ENCODE measurements at regions not wholly inside any gene's neighbourhood (a gene's known extent, or its start where the extent isn't known, plus 50 kb on each side); places are given as distances from the start of the nearest gene placed in this dataset.

DNA sequence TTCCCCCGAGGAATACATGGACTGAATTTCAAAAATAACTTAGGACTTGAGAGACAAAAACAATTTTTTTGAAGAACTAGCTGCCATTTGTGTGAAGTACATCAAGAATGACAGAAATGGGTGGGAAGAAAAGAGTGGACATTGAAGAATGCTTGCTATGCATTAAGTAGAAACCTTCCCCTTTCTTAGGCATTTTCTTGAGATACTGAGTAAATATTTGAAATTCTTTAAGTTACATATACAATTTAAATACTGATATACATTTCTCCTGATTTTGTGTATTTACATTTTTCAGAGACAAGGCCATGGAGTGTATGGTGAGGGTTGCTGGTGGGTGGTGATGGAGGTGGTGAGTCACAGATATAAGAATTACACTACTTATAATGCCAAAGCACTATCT lies 319.3 kb upstream of the ADAMTSL1 start:
- TF ChIP-seq CTCF (IDR thresholded peaks at IDR 0.05; ENCODE audit: low read depth, low read length, missing control alignments): no peak
- no peak overlapping the region for H3K4me3 ChIP-seq (replicated peaks; ENCODE audit: low read depth, low read length)
- DNase-seq (ENCODE audit: extremely low read depth, low read depth): no peak

- no peak for TF ChIP-seq CTCF (IDR thresholded peaks at IDR 0.05; ENCODE audit: low read depth, low read length, missing control alignments)
These were observed 314.7 kb upstream of the ADAMTSL1 start for GRCh38 chr9:18159254-18159653.

GRCh38 chr9:18163146-18163545 lies 310.8 kb upstream of the ADAMTSL1 start:
- TF ChIP-seq CTCF (IDR thresholded peaks at IDR 0.05; ENCODE audit: low read depth, low read length, missing control alignments): no peak
- H3K4me3 ChIP-seq (replicated peaks; ENCODE audit: low read depth, low read length): no peak overlapping the region
- DNase-seq (ENCODE audit: extremely low read depth, low read depth): no peak

More at GRCh38 chr9:18159254-18159653, 314.7 kb upstream of the ADAMTSL1 start:
- H3K4me3 ChIP-seq (replicated peaks; ENCODE audit: low read depth, low read length): no peak overlapping the region
- no peak for DNase-seq (ENCODE audit: extremely low read depth, low read depth)

- no peak for DNase-seq (ENCODE audit: extremely low read depth, low read depth)
- H3K4me3 ChIP-seq (replicated peaks; ENCODE audit: low read depth, low read length): no peak overlapping the region
- TF ChIP-seq CTCF (IDR thresholded peaks at IDR 0.05; ENCODE audit: low read depth, low read length, missing control alignments): no peak
These were observed 306.2 kb upstream of the ADAMTSL1 start for GRCh38 chr9:18167733-18168132.

DNA sequence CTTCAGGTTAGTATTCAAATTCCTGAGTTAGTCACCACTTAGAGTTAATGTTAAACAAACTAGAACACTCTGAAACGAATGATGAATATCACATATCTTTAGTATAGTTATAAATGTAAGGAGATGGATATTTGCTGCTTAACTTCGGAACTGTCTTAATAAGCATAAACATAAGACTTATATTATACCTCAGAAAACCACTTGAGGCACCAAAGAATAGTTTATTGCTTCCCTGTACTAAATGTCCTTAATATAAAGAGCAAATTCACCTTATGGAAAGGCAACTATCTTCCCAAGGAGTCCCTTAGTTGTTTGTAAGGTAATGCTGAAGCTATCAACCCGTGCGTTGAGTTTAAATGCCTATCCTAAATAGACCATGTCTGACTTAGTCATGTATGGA lies 300.0 kb upstream of the ADAMTSL1 start:
- no peak for TF ChIP-seq CTCF (IDR thresholded peaks at IDR 0.05; ENCODE audit: low read depth, low read length, missing control alignments)
- no peak overlapping the region for H3K4me3 ChIP-seq (replicated peaks; ENCODE audit: low read depth, low read length)
- no peak for DNase-seq (ENCODE audit: extremely low read depth, low read depth)

- no peak overlapping the region for H3K4me3 ChIP-seq (replicated peaks; ENCODE audit: low read depth, low read length)
- DNase-seq (ENCODE audit: extremely low read depth, low read depth): no peak
- TF ChIP-seq CTCF (IDR thresholded peaks at IDR 0.05; ENCODE audit: low read depth, low read length, missing control alignments): no peak
These were observed 291.3 kb upstream of the ADAMTSL1 start for GRCh38 chr9:18182636-18183035.

- no peak for DNase-seq (ENCODE audit: extremely low read depth, low read depth)
- H3K4me3 ChIP-seq (replicated peaks; ENCODE audit: low read depth, low read length): no peak overlapping the region
- TF ChIP-seq CTCF (IDR thresholded peaks at IDR 0.05; ENCODE audit: low read depth, low read length, missing control alignments): no peak
These were observed 290.0 kb upstream of the ADAMTSL1 start for GRCh38 chr9:18183974-18184373.

Data from HFF-Myc (cell line).